ENCODE measurements at regions not wholly inside any gene's neighbourhood (a gene's known extent, or its start where the extent isn't known, plus 50 kb on each side); places are given as distances from the start of the nearest gene placed in this dataset.

DNA sequence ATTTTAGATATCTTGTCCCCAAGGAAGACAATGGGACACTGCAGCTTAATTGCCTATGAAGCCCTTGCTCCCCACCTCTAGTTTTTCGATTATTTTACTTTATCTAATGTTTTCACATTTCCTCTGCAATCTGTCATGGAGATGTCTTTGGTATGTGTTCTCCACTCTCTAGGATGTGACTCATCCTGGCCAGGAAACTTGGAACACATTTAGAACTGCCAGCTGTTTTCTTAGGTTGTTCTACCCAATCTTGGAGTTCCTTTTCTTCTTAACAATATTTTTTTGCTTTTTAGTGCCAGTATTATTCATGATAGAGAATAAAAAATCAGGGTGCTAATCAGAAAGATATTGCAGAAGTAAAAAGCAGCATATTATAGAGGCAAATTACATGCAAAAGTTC is 101.7 kb upstream of the CLEC14A start:
- TF ChIP-seq, protein P1, sequence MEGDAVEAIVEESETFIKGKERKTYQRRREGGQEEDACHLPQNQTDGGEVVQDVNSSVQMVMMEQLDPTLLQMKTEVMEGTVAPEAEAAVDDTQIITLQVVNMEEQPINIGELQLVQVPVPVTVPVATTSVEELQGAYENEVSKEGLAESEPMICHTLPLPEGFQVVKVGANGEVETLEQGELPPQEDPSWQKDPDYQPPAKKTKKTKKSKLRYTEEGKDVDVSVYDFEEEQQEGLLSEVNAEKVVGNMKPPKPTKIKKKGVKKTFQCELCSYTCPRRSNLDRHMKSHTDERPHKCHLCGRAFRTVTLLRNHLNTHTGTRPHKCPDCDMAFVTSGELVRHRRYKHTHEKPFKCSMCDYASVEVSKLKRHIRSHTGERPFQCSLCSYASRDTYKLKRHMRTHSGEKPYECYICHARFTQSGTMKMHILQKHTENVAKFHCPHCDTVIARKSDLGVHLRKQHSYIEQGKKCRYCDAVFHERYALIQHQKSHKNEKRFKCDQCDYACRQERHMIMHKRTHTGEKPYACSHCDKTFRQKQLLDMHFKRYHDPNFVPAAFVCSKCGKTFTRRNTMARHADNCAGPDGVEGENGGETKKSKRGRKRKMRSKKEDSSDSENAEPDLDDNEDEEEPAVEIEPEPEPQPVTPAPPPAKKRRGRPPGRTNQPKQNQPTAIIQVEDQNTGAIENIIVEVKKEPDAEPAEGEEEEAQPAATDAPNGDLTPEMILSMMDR (IDR thresholded peaks at IDR 0.05), result no peak
- no peak for TF ChIP-seq EP300 (IDR thresholded peaks at IDR 0.05)

Data from stomach (tissue), 4 donors.